ENCODE measurements at regions not wholly inside any gene's neighbourhood (a gene's known extent, or its start where the extent isn't known, plus 50 kb on each side); places are given as distances from the start of the nearest gene placed in this dataset.

DNA sequence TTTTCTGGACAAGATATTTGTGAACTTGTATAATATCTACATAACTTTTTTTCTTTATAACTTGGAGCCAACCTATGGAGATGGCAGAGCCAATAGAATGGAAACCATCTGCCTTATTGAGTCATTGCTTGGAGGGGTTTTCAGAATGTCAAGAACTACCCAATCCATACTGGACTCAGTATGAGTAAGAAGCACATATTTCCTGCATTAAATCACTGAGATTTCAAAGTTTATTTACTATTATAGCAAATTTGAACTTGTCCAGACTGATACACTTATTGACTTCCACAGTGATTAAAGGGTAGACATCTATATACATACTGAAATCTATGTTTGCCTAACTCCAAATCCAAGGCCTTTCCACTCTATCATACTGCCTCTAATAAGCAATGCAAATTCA is 704.0 kb downstream of the KCNA4 start:
- DNase-seq: no peak
- Mint-ChIP-seq H3K27me3 (no peaks in the 10 kb centered on the region), H3K27ac (no peak overlapping the region), H3K9me3 (peaks cover 0 to 8% (median 0%) of the 10 kb centered on the region in 7 donors), H3K4me3 (no peak overlapping the region), H3K36me3 (no peaks in the 10 kb centered on the region), H3K4me1 (no peaks in the 10 kb centered on the region)
- ATAC-seq (ENCODE audit: low read depth in 2 of 2): no peak

DNA sequence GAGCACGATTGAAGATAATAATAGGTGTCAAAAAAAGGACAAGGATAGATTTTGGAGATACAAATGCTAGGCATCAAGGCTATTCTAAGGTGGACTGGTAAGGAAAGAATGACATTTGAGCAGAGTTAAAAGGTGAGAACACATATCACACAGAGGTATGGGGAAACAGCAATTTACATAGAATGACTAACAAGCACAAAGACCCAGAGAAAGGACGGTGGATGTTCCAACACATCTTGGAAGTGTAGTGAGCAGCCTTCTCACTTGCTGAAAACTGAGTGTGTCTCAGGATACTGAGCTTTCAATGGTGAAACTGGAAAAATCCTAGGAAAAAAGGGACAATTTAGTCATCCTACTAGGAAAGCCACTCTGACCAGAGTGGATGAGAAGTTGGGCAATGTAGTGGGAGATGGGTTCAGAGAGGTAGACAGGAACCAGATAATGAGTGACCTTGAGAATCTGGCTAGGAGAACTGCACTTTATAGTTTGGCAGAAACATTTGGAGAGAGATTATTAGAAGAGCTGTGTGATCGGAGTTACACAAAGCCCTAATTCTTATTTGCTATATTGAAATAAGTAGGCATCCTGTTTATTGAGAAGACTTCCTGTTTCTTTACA is 706.0 kb downstream of the KCNA4 start:
- peak overlapping the region in 1 of 6 donors; percentile 6 for H3K27ac Mint-ChIP-seq
- no peak for DNase-seq
- H3K4me1 Mint-ChIP-seq: no peaks in the 10 kb centered on the region
- no peaks in the 10 kb centered on the region for H3K27me3 Mint-ChIP-seq
- peaks cover 0 to 5% (median 3%) of the 10 kb centered on the region in 7 donors for H3K9me3 Mint-ChIP-seq
- no peak overlapping the region for H3K4me3 Mint-ChIP-seq
- ATAC-seq (ENCODE audit: low read depth in 2 of 2): no peak
- H3K36me3 Mint-ChIP-seq: no peaks in the 10 kb centered on the region

DNA sequence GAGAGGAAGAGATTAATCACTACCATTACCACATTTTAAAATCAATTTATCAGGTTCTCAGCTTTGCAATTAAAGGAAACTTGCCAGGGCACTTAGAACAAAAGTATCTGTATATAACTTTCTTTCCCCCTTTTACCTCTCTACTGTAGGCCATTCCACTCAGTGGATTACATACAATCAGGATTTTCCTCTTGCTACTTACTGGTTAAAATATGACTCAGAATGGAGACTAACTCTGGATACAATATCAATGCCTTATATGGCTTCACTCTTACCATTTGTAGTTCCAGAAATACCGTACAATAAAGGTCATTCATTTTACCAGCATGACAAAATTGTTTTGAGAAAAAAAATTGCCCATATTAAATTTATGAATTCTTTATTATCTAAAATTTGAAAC is 706.8 kb downstream of the KCNA4 start:
- Mint-ChIP-seq H3K4me1 (no peaks in the 10 kb centered on the region), H3K9me3 (peaks cover 0 to 5% (median 2%) of the 10 kb centered on the region in 7 donors), H3K27me3 (no peaks in the 10 kb centered on the region), H3K36me3 (no peaks in the 10 kb centered on the region), H3K4me3 (no peak overlapping the region), H3K27ac (no peak overlapping the region)
- ATAC-seq (ENCODE audit: low read depth in 2 of 2) (no peak), DNase-seq (no peak)

DNA sequence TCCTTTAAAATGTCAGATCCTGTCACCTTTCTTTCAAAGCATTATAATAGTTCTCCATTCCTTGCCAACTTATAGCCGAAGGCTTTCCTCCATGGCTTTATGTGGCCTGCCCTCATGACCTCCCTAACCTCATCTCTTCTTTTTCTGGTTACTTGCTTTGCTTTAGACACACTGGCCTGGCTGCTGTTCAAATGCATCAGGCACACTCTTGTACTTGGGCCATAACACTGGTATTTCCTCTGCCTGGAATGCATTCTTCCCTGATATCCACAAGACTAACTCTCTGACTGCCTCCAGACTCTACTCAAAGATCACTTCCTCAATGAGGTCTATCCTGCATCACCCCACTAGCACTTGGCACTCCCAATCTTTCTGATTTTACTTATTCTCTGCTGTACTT is 710.3 kb downstream of the KCNA4 start:
- H3K9me3 Mint-ChIP-seq: peaks cover 0 to 11% (median 2%) of the 10 kb centered on the region in 7 donors

DNA sequence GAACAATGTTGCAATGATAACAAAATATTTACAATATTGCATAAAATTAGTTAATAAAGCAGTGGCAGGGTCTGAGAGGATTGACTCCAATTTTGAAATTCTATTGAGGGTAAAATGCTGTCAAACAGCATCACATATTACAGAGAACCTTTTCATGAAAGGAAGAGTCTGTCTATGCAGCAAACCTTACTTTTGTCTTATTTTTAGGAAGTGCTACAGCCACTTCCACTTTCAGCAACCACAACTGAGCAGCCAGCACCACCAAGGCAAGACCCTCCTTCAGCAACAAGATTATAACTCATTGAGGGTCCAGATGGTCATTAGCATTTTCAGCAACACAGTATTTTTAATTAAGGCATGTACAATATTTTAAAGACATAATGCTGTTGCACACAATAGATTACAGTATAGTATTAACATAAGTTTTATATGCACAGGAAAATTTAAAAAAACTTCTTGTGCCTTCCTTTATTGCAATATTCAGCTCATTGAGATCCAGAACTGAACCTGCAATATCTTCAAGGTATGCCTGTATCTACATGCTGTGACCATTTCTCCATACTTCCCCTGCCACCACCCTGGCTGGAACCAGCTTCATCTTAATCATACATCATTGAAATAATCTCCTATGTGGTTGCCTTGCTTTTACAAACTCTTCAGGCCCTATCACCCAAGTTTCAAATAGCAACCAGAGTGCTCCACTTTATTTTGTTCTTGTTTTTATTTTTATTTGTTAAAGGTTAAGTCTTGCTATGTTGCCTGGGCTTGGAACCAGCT is 711.2 kb downstream of the KCNA4 start:
- Mint-ChIP-seq H3K4me1 (no peaks in the 10 kb centered on the region), H3K36me3 (no peaks in the 10 kb centered on the region), H3K27ac (no peak overlapping the region), H3K9me3 (peaks cover 0 to 6% (median 0%) of the 10 kb centered on the region in 7 donors), H3K4me3 (no peak overlapping the region), H3K27me3 (no peaks in the 10 kb centered on the region)
- DNase-seq: no peak
- no peak for ATAC-seq (ENCODE audit: low read depth in 2 of 2)

More for the DNA sequence above, 710.3 kb downstream of the KCNA4 start:
- ATAC-seq (ENCODE audit: low read depth in 2 of 2) (no peak), DNase-seq (no peak)
- Mint-ChIP-seq H3K27ac (peak overlapping the region in 1 of 6 donors; percentile 6), H3K36me3 (no peaks in the 10 kb centered on the region), H3K4me1 (no peaks in the 10 kb centered on the region), H3K4me3 (no peak overlapping the region), H3K27me3 (no peaks in the 10 kb centered on the region)

DNA sequence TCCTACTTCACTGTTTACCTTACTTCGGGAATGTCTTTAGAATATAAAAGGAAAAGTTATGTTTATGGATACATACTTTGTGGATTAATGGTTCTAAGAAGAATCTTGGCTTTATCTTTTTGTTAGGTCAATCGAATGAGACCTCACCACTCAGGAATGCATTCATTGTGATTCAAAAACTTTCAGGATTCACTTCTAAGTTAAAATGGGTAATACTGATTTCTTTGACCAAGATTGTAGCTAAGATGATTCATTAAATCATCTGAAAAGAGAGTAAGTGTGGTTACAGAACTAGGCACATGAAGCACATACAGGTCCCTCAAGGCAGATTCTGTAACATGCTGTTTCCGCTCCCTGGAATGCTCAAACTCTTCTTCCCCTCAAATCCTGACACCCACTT is 716.4 kb downstream of the KCNA4 start:
- H3K4me1 Mint-ChIP-seq: no peaks in the 10 kb centered on the region
- H3K27me3 Mint-ChIP-seq: no peaks in the 10 kb centered on the region
- ATAC-seq (ENCODE audit: low read depth in 2 of 2): no peak
- DNase-seq: no peak
- peaks cover 0 to 6% (median 0%) of the 10 kb centered on the region in 7 donors for H3K9me3 Mint-ChIP-seq
- H3K27ac Mint-ChIP-seq: no peak overlapping the region
- no peak overlapping the region for H3K4me3 Mint-ChIP-seq
- H3K36me3 Mint-ChIP-seq: no peaks in the 10 kb centered on the region

DNA sequence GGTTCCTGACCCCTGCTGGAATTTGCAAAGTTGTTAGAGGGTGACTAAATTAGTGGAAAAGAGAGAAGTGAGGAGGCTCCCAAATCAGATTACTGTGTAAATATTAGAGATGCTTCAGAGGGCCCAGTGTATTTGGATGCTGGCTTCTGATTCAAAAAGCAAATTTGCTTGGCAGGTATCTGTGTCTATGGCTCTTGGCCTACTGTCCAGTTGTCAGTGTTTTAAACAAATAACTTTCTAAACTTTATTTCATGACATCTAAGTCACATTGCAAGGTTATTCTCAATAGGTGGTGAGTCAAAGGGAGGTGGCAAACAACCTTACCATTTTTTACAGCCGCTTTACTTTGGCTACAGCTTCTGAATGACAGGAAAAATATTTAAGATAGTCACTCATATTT is 720.1 kb downstream of the KCNA4 start:
- no peaks in the 10 kb centered on the region for H3K27me3 Mint-ChIP-seq
- no peaks in the 10 kb centered on the region for H3K4me1 Mint-ChIP-seq
- DNase-seq (no peak), ATAC-seq (ENCODE audit: low read depth in 2 of 2) (no peak)
- H3K4me3 Mint-ChIP-seq: no peak overlapping the region
- no peak overlapping the region for H3K27ac Mint-ChIP-seq
- peaks cover 0 to 7% (median 0%) of the 10 kb centered on the region in 7 donors for H3K9me3 Mint-ChIP-seq
- H3K36me3 Mint-ChIP-seq: no peaks in the 10 kb centered on the region

DNA sequence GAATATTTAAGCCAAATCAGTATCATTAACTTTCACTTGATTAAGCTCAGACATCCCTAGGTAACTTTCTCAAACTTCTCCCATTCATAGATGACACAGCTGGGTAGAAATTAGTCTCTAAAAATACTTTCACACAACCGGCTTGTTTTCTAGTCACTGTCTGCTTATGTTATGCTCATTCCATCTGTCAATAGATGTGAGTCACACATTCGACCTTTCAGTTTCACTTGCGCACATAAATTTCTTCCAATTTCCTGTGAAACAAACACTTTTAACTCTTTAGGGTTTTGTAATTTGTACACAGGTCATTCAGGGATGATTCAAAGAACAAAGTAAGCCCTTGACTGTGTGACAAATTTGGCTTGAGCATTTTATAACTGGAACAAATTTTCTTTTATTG is 723.0 kb downstream of the KCNA4 start:
- H3K9me3 Mint-ChIP-seq: peaks cover 0 to 7% (median 0%) of the 10 kb centered on the region in 7 donors

DNA sequence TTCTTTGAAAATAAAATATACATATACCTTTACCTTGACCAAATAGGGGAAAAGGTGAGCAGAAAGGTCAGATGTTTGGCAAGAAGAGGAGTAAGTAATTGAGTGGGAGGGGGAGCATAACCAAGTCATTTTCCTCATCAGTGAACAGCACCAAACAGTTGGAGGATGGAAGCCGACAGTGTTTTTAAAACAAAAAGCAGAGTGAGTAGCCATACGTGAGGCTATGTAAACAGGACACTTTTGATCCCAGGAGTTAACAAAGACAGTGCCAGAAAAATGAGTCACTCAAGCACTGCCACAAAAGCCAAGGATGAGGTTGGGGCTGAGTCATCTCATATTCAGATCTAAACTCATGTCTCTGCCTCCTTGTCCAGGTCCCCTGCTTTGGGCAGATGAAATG is 734.7 kb downstream of the KCNA4 start:
- no peaks in the 10 kb centered on the region for H3K36me3 Mint-ChIP-seq
- no peak for DNase-seq
- H3K4me1 Mint-ChIP-seq: no peaks in the 10 kb centered on the region

More for the DNA sequence above, 723.0 kb downstream of the KCNA4 start:
- DNase-seq (no peak), ATAC-seq (ENCODE audit: low read depth in 2 of 2) (no peak)
- H3K27ac Mint-ChIP-seq: no peak overlapping the region
- no peaks in the 10 kb centered on the region for H3K4me1 Mint-ChIP-seq
- no peaks in the 10 kb centered on the region for H3K36me3 Mint-ChIP-seq
- H3K27me3 Mint-ChIP-seq: no peaks in the 10 kb centered on the region
- H3K4me3 Mint-ChIP-seq: no peak overlapping the region

DNA sequence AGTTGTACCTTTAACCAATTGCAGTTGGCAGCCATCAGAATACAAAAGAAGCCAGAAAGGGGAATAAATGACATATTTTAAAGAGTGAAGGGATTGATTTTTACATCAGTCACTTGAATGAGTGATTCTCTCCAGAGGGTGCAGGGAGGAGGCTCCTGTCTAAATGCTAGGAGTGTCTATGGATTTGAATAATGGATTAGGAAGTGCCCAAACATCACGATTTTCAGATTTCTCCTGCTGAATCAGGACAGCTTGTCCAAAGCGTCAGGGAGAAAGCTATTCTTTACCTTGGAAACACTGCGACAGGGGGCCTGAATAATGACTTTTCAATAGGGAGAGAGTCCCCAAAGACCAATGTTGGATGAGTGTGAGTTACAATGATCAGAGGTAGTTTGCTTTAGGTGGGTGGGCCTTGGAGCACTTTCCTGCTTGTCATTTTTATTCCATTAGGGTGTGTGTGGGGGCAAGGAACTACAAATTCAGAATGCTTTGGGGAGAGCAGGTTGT is 735.5 kb downstream of the KCNA4 start:
- no peak for DNase-seq
- H3K27me3 Mint-ChIP-seq: no peaks in the 10 kb centered on the region
- H3K4me1 Mint-ChIP-seq: no peaks in the 10 kb centered on the region
- no peaks in the 10 kb centered on the region for H3K36me3 Mint-ChIP-seq
- peaks cover 0 to 6% (median 3%) of the 10 kb centered on the region in 7 donors for H3K9me3 Mint-ChIP-seq
- no peak overlapping the region for H3K4me3 Mint-ChIP-seq
- no peak overlapping the region for H3K27ac Mint-ChIP-seq
- no peak for ATAC-seq (ENCODE audit: low read depth in 2 of 2)

More for the DNA sequence above, 734.7 kb downstream of the KCNA4 start:
- ATAC-seq (ENCODE audit: low read depth in 2 of 2): no peak
- Mint-ChIP-seq H3K4me3 (no peak overlapping the region), H3K27me3 (no peaks in the 10 kb centered on the region), H3K27ac (peak overlapping the region in 1 of 6 donors; percentile 12), H3K9me3 (peaks cover 0 to 6% (median 3%) of the 10 kb centered on the region in 7 donors)

DNA sequence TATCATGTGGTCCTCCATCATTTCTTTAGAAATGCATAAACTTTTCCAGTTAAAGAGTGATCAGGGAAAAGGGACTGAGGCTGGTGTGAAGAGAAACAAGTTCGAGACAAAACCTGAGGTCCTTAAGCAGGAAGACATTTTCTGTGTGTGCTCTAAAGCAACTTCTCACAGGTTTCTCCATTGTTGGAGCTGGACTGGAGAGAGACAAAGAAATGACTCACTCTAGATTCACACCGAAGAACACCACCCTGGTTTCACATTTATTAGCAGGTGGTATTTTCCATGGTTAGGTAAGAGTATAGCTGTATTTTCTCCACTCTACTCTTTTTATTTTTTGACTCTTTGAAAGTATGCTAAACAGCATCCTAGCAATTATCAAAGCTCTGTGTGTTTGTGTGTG is 736.4 kb downstream of the KCNA4 start:
- H3K27ac Mint-ChIP-seq: no peak overlapping the region
- H3K4me1 Mint-ChIP-seq: no peaks in the 10 kb centered on the region
- peaks cover 0 to 8% (median 2%) of the 10 kb centered on the region in 7 donors for H3K9me3 Mint-ChIP-seq
- H3K27me3 Mint-ChIP-seq: no peaks in the 10 kb centered on the region
- no peaks in the 10 kb centered on the region for H3K36me3 Mint-ChIP-seq
- no peak for ATAC-seq (ENCODE audit: low read depth in 2 of 2)
- no peak overlapping the region for H3K4me3 Mint-ChIP-seq
- no peak for DNase-seq

DNA sequence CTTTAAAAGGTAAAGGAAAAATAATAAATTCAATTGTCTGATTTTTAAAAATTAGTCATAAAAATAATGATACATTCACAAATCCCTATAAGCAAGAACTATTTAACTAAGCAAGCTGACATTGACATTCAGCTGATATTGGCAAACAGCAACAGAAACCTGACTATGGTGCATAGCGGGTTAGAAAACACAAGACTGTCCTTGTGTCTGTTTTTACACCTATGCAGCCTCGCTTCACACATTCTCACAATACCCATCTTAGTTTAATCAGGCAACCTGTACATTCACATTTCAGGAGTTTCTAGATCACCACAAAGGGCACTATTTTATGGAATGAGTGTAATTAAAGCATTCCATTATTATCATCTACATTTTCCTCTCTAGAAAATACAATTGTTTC is 737.1 kb downstream of the KCNA4 start:
- H3K4me3 Mint-ChIP-seq: no peak overlapping the region
- H3K9me3 Mint-ChIP-seq: peaks cover 0 to 8% (median 2%) of the 10 kb centered on the region in 7 donors
- ATAC-seq (ENCODE audit: low read depth in 2 of 2) (no peak), DNase-seq (no peak)
- H3K4me1 Mint-ChIP-seq: no peaks in the 10 kb centered on the region
- H3K36me3 Mint-ChIP-seq: no peaks in the 10 kb centered on the region
- no peaks in the 10 kb centered on the region for H3K27me3 Mint-ChIP-seq
- H3K27ac Mint-ChIP-seq: no peak overlapping the region

DNA sequence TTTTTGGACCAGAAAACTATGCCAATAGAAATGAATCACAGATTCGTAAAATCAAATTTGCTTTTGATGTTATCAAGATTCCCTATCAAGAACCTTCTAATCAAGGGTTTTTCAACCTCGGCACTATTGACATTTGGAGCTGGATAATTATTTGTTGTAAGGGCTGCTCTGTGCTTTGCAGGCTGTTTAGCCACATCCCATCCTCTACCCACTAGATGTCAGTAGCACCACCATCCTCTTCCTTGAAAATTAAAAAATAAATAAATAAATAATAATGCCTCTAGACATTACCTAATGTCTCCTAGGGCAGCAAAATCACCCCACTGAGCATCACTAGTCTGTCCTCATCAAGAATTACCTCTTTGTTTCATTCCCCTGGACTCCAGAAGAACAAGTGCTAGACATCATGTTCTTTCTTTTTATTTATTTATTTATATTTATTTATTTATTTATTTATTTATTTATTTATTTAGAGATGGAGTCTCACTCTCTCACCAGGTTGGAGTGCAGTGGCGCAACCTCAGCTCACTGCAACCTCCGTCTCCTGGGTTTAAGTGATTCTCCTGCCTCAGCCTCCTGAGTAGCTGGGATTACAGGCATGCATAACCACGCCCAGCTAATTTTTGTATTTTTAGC is 744.7 kb downstream of the KCNA4 start:
- Mint-ChIP-seq H3K36me3 (no peaks in the 10 kb centered on the region), H3K4me3 (no peak overlapping the region), H3K27ac (no peak overlapping the region), H3K4me1 (no peaks in the 10 kb centered on the region), H3K9me3 (peaks cover 0 to 4% (median 0%) of the 10 kb centered on the region in 7 donors), H3K27me3 (no peaks in the 10 kb centered on the region)
- no peak for DNase-seq
- ATAC-seq (ENCODE audit: low read depth in 2 of 2): no peak

DNA sequence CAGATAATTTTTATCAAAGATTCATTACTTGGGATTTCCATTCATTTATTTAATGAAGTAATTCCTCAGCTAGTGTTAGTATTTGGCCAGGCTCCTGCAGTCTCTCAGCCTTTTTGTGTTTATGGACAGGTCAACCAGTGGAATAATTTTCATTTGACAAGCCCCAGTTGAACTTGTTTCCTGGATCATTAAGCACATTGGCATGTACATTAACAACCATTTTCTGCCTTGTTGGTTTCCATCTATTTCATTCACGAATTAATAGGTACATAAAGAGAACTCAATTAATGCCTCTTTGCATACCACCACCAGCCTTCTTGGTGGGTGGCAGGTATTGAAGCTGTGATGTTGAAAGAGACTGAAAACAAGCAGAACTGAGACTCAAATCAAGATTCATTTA is 745.2 kb downstream of the KCNA4 start:
- Mint-ChIP-seq H3K27me3 (no peaks in the 10 kb centered on the region), H3K4me1 (no peaks in the 10 kb centered on the region), H3K9me3 (peaks cover 0 to 4% (median 1%) of the 10 kb centered on the region in 7 donors), H3K36me3 (no peaks in the 10 kb centered on the region), H3K27ac (no peak overlapping the region), H3K4me3 (no peak overlapping the region)
- ATAC-seq (ENCODE audit: low read depth in 2 of 2) (no peak), DNase-seq (no peak)
